Iris pigment epithelial cell (primary cell): ENCODE measurements at regions not wholly inside any gene's neighbourhood (a gene's known extent, or its start where the extent isn't known, plus 50 kb on each side); places are given as distances from the start of the nearest gene placed in this dataset.

Experiments
- DNase-seq: peaks from one replicate; pipeline ENCODE4 v3.0.0-alpha.2; 2011; ENCODE audit warnings: low read depth

DNA sequence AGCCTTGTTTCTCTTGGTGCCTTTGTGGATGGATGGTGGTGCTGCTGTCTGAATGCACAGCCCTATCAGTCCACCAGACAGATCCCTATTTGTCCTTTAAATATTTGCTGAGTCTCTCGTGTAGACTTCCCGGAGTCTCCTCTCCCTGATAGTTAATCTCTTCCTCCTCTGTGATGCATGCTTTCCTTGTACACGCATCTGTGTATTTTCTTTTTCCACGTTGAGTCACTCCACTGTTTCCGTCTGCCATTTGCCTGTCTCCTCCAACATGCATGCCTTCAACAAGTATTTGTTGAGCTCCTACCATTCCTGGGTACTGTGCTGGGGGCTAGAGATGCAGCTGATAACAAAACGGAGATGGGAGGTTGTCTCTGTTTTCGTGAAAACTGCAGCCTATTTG lies 282.6 kb downstream of the HAPSTR1 start:
- DNase-seq = no peak

DNA sequence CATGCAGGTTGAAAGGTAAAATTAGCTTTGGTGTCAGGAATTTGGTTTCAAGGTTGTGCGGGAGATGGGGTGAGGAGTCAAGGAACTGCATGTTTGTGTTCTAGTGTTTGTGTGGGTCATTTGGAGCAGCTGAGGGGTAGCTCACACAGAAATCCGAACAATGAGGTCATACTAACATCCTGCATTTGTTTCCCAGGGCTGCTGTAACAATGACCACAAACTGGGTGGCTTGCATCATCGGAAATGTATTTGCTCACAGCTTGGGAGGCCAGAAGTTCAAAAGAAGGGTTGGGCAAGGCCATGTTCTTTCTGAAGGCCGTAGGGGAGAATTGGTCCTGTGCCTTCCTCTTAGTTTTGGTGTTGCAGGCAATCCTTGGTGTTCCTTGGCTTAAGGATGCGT lies 287.4 kb downstream of the HAPSTR1 start:
- DNase-seq = no peak

DNA sequence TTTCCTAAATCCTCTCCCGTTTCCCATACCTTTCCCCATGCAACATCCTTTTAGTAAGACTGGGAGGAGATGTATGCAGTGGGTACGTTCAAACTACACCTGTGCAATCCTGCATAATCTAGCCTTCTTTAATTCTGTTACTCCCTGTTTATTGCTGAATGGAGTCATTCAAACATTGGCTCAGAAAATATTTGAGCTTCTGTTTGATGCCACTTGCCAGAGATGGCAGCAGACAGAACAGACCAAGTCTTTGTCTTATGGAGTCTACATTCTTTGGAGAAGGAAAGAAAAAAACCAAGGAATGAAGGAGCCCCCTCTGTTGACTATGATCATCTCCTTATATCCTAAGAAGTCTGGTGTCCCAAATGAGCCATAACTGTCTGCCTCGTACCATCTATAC lies 288.8 kb downstream of the HAPSTR1 start:
- no peak for DNase-seq

DNA sequence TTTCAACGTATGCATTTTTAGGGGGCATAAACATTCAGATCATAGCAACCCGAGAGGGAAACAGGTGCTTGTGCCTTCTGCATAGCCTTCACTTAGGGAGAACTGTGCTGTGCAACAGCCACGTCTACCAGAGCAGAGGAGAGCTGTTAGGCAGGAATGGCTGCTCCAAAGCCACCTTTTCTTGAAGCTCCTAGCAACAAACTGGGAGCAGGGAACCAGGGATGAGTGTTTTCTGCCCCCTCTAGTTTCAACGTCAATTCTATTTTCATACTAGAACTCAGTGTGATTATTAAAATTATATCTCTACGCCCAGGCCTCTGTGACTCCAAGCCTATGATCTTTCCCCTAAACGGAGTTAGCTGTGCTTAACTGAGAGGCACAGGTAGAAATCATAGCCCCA lies 290.0 kb downstream of the HAPSTR1 start:
- no peak for DNase-seq

DNA sequence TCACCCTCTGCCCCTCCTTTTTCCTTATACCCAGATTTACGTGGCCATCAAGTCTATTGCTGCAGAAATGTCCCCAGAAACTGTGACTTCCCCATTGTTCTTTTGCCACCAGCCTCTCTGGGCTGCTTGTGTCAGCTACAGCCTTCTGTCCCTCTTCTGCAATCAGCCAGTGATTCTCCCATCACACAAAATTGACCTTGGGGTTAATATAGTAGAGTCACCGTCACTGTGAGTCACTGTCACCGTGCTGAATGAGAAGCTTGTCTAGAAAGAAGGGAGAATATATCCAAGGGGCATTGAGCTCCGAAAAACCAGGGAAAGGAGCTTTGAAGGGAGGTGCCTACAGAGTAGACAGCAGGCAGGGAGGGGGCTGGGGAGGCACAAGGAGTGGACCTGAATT lies 290.5 kb downstream of the HAPSTR1 start:
- no peak for DNase-seq

DNA sequence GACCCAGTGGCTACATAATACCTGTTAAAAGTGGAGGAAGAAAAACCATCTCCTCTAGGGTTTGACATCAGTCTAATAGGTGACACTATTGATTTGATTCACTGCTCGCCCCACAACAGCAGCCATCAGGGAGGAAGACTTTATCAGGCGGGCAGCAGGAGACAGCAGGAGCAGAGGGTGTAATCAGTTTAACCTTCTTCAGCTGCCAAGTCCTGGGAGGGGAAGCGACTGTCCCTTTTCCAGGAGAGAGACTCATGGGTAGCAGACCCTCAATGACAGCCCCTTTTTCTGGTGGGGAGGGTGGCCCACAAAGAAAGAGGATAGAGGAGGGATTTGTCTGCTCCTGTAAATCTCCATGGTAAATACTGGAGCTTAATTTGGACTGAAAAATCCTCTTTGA lies 291.8 kb downstream of the HAPSTR1 start:
- no peak for DNase-seq

DNA sequence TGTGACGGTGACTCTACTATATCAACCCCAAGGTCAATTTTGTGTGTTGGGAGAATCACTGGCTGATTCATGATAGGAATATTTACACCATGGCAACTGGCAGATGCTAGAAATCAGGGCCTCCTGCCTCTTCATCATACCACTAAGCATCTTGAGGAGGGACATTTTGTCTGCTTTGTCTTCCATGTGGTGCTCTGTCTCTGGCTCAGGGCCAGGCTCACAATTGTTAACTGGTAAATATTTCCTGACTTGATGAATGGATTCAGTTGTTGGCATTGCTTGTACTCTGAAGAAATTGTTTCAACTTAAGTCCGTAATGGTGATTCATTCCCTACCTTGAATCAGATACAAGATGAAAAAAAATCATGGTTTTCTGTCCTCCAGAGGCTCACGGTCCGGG lies 292.7 kb downstream of the HAPSTR1 start:
- DNase-seq = no peak

DNA sequence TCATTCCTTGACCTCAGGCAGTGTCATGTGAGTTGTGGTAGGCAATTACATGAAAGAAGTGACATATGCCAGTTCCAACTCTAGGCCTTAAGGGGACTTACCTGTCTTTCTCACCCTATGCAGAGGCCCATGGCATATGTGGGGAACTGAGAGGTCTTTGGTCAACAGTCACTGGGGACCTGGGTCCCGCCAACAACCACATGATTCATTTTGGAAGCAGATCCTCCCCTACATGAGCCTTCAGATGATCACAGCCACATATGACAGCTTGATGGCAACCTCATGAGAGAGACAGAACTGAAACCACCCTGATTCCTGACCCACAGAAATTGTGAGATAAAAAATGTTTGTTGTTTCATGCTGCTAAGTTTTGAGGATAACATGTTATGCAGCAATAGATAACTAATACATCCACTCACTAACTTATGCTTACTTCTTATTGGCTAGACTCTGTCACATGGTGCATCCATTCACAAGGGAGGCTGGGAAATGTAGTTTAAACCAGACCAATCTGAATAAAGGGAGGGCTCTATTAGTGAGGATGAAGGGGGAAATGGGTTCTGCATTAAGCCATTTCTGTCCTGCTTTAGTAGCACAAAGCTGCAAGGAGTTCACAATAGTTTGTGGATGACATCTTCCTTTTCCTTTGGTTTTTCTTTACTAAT lies 298.2 kb downstream of the HAPSTR1 start:
- DNase-seq = no peak

DNA sequence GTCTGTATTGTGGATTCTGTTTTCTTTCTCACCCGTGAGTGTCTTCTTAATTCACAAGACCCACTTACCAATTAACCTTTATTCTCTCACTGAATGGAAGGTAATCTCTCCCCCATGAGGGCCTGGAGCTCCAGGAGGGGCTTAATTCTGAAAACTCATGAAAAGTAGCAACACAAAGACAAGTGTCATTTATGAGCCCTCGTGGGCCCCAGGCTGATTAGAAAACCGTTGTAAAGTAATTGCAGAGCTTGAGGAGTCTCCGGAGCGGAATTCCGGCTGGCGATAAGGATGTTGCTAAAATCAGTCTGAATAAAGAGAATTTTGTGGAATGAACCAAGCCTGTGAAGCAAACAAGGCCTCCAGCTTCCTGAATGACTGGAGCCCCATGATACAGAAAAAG lies 301.5 kb downstream of the HAPSTR1 start:
- no peak for DNase-seq

DNA sequence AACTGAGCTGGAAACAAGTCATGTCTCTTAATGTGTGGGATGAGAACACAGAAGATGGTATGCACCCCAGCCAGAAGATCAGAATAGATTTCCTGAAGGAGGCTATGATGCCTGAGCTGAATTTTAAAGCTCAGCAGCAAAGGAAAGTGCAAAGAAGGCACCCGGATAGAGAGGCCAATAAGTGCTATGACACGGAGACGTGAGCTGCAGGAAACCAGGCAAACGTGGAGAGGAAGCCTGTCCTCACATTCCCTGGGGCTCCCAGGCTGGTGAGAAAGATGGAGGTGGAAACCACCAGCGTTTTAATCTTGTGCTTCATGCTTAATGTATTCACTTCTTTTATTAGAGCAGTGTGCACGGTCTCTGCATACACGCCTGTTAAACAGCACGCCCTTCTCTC lies 302.1 kb downstream of the HAPSTR1 start:
- DNase-seq = no peak

DNA sequence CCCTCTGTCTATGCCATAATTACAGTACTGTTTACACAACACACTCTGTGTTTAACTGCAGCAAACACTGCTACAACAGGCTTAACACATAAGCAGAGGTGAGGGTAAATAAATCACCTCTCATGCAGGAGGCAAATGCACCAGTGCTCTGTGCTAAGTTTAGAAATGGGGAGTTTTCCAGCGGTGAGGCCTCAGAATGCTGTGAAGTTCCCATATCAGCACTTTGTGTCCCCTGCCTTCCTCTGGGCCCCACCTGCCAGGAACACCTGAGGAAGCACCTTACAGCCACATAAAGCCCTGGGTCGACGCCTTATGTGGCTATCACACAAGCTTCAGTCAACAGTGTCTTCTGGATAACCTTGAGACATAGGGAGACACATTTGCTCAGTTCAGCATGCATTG lies 304.5 kb downstream of the HAPSTR1 start:
- no peak for DNase-seq

DNA sequence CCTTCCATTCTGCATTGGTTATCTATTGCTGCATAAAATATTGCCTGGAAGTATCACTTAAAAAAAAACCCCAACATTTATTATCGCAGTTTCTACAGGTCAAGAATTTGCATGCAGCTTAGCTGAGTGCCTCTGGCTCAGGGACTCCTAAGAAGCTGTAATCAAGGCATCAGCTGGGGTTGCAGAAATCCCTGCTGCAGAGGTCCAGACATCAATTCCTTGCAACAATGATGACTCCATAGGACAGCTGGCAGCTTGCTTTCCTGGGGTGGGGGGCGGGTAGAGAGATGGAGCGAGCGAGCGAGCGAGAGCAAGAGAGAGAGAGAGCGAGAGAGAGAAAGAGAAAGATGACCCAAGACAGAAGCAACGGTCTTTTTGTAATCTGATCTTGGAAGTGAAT lies 308.1 kb downstream of the HAPSTR1 start:
- no peak for DNase-seq

DNA sequence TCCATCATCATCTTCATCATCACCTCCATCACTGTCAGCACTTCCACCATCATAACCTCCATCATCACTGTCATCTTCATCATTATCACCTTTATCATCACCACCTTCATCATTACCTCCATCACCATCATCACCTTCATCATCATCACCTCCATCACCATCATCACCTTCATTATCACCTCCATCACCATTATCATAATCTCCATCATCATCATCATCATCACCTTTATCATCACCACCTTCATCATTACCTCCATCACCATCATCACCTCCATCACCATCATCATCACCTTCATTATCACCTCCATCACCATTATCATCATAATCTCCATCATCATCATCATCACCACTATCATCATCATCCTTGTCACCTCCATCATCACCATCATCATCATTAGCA lies 309.7 kb downstream of the HAPSTR1 start:
- no peak for DNase-seq

DNA sequence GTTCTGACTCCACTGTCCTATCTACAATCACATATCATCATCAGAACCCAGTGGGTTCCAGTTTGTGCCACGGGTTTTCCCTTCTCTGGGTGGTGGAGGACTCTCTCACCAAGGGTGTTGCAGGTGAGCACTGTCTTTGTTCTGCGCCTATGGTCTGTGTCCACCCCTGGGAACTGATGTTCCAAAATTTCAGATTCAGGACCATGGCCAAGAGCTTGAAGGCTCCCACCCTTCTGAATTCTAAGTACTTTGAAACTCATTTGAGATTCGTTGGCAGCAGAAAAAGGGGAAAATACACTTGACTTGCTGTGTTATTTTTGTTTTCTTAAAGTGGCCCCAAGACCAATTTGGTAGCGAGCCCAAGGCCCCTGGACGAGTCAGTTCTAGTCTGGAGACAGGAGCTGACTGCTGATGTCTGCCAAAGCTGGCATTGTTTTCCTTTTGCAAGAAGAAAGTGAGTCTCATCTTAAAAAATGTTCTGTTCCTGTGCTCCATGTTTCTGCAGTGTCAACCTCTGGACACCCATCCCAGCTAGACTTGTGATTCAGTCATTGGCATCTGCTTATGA lies 310.9 kb downstream of the HAPSTR1 start:
- DNase-seq = no peak

DNA sequence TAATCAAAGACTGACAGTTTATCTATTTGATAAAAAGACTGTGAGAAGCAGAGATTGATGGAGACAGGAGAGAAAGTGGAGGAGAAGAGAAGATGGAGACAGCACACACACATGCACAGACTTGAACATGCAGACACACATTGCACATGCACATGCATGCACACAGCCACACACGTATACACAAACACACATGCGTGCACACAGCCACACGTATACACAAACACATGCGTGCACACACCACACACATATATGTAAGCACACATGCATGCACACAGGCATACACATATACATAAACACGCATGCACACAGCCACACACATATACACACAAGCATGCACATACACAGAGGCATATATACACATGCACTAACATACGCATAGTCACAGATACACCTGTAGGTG lies 313.4 kb downstream of the HAPSTR1 start:
- no peak for DNase-seq

DNA sequence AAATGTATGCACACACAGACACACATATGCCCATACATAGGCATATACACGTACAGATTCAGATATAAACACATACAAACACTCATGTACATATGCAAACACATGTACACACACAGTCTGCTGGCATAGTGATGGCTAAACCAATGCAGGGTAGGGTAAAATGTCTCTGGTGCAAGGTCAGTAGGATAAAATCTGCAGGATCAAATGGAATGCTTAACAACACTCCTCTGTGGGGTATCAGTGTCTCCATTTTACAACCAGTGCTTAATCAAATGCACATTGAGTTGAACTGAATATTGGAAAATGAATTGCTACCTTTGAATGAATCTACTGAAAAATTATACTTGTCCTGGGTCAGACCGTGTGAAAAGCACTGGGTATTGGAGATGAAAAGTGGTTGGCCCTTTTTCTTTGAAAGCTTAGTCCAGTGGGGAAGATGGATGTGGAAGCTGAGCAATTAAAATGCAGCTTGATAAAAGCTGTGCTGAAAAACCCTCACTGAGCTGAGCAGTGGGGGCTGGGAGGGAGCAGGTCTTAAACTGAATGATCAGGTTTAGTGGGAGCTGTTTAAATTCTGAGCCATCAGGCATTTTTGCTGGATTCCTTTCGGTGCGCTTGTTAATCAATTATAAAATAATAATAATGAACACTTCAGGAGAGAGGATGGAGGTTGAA lies 314.7 kb downstream of the HAPSTR1 start:
- DNase-seq = no peak

DNA sequence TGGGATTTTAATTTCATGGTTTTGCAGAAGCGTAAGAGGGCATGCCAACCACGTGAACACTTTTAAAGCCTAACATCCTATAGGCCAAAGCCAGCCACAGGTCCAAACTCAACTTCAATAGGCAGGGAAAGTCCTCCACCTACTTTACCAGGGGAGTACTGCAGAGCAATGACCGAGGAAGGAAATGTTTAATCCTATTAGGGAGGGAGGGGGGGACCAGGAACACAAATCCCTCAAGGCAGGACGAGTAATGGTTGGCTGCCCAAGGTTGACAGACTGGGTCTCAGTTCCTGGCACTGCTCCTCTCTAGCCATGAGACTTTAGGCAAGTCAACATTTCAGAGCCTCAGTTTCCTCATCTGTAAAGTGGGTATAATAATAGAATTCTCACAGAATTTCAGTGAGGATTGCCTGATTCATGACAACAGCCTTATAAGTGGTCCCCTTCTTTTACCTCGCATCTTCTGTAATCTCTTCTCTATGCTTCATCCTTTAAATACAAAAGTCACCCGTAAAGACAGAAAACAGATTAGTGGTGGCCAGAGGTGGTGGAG lies 315.8 kb downstream of the HAPSTR1 start:
- DNase-seq = no peak

DNA sequence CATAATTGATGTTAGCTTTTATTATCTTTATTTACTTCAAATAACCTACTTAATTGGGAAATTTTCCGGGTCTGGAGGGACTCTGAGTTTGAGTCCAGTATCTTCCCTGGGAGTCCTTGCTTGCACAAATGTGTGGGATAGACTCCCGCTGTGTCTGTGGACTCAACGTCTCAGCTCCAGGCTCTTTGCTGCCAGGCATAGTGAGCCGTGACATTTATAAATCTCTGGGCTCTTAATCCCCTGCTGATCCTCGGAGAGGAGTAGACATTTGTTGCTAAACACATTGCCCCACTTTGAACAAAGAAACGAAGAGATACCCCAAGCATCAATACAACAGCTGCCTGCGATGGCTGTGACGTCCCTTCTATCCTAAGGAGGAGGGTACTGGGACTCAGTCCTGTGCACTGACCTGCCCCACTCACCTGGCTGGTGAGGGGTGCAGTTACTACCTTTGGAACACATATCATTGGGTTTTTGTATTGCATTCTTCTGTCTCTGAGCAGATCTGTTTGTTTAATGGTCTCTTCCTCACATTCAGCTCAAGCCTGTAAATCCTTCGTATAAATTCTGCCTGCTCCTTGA lies 316.9 kb downstream of the HAPSTR1 start:
- DNase-seq = no peak

DNA sequence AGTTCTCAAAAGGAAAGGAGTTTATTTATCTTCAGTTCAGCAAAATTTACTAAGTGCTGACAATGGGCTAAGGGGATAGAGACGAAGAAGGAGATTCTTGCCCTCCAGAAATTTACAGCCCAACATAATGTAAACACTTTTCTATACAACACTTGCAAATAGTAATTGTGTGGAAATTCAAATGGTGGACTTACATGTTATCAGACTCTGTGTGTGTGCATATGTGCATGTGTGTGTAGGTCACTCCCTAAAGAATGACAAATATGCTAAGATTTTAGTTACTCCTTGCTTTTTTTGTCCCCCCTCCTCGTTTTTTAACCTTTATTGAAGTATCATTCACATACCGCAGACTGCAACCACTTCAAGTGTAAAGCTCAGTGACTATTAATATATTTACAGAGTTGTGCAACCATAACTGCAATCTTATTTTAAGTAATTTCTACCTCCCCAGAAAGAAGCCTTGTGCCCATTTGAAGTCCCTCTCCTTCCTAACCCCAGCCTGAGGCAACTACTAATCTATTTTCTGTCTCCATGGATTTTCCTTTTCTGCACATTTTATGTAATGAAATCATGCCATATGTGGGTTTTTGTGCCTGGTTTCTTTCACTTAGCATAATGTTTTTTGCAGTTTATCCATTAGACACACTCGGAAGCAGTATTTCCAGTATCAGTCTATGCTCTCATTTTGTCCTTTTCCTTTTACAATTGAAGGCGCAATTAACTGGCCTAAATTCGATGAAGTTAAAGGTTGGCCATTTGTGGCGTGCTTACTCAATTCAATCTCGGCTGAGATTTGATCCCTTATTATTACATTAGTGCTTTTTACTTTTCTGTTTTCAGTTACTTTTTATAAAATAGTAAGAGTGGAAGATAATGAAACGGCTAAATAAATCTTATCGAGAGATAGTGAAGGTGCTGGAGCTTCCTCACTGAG lies 318.4 kb downstream of the HAPSTR1 start:
- DNase-seq = no peak

DNA sequence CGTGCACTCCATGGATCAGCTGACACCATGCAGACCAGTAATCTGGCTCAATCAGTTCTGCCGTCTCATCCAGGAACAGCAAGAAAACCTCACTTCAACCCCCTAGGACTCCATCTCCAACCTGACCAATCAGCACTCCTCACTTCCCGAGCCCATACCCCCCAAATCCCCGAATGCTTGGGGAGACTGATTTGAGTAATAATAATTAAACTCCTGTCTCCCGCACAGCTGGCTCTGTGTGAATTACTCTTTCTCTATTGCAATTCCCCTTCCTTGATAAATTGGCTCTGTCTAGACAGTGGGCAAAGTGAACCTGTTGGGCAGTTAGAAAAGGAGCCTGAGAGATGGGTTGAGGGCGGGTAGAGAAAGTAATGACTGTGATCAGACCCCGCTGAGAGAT lies 320.0 kb downstream of the HAPSTR1 start:
- DNase-seq = no peak

DNA sequence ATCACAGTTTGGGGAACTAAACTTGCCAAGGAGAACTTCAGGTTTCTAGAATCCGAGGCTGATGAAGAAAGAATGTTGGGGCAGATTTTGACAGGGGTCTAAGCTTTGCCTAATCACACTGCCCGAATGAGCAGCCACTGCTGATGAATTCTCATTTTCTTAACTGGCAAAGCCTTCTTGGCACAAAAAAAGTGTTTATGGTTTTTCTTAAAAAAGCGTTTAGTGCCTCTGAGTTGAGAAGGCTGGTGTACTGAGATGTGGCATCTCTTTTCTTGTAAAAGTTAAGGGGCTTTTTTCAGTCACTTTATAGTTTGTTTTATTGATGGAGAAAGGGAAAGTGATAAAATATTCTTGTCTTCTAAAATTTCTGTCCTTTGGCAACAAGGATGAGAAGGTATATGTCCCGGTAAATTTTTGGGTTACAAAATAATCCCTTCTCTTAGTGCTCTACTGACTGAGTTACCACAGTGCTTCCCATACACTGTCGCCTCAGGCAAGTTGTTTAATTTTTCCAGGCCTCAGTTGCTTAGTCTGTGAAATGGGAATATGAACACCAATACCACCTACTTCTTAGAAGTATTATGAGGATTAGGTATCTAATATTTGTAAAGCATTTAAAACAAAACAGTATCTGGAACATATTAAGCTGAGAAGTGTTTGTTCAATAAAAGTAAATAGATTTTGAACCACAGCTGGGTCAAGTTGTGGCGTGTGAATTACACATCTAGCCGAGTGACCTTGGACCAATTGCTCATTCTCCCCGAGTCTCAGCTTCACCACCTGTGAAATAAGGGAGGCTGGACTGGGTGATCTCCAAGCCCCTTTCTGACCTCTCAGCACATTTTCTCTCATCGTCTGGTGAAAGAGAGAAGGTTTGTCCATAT lies 320.8 kb downstream of the HAPSTR1 start:
- no peak for DNase-seq
